GM12875 (cell line): ENCODE measurements at regions not wholly inside any gene's neighbourhood (a gene's known extent, or its start where the extent isn't known, plus 50 kb on each side); places are given as distances from the start of the nearest gene placed in this dataset.

Experiments used
- H3K4me3 ChIP-seq: one replicate; pipeline ENCODE4 v1.5.1; 2011; ENCODE audit warnings: low read depth, low read length, control low read depth
- TF ChIP-seq, protein P1 (sequence below): IDR thresholded peaks from 2 replicates; pipeline ENCODE4 v1.5.1; 2011; ENCODE audit warnings: low read depth, mild to moderate bottlenecking, control low read depth, inconsistent platforms, low read length, moderate library complexity, borderline replicate concordance; ENCODE audit not compliant: insufficient read depth

DNA sequence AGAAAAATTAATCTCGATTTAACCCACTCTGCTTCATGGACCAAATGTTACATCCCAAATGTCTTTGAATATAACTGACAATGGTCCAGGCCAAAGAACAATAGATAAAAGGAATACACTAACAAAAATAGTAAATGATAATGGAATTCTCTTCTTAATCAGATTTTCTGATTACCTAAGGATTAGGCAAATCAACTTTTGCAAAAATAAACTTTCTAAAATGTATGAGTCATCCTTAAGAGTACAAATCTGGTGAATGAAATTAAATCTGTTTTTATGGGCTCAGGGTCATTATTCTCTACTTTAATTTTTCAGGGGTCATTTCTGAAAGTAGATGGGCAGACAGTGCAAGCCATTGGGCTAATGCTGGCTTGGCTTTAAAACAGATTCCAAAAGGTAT is 102.1 kb upstream of the FAM13C start:
- TF ChIP-seq, protein P1, sequence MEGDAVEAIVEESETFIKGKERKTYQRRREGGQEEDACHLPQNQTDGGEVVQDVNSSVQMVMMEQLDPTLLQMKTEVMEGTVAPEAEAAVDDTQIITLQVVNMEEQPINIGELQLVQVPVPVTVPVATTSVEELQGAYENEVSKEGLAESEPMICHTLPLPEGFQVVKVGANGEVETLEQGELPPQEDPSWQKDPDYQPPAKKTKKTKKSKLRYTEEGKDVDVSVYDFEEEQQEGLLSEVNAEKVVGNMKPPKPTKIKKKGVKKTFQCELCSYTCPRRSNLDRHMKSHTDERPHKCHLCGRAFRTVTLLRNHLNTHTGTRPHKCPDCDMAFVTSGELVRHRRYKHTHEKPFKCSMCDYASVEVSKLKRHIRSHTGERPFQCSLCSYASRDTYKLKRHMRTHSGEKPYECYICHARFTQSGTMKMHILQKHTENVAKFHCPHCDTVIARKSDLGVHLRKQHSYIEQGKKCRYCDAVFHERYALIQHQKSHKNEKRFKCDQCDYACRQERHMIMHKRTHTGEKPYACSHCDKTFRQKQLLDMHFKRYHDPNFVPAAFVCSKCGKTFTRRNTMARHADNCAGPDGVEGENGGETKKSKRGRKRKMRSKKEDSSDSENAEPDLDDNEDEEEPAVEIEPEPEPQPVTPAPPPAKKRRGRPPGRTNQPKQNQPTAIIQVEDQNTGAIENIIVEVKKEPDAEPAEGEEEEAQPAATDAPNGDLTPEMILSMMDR: no peak
- no peak overlapping the region for H3K4me3 ChIP-seq

DNA sequence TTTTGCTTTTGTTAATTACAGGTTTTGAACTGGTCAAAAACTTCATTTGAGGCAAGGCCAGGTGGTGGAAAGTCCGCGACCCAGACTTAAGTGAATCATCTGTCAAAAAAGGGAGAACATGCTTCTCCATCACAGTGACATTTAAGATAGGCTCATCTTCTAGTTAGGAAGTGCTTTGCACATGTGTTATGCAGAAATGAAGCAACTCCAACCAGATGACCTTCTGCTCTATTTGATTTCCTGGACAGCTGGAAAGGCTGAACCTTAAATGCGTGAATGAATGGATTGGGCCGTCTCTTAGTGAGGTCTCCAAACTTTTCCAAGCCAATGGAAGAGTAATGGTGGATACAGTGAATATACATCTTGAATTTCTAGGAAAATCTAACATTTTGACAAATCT is 101.6 kb upstream of the FAM13C start:
- TF ChIP-seq, protein P1: no peak
- H3K4me3 ChIP-seq: no peak overlapping the region

DNA sequence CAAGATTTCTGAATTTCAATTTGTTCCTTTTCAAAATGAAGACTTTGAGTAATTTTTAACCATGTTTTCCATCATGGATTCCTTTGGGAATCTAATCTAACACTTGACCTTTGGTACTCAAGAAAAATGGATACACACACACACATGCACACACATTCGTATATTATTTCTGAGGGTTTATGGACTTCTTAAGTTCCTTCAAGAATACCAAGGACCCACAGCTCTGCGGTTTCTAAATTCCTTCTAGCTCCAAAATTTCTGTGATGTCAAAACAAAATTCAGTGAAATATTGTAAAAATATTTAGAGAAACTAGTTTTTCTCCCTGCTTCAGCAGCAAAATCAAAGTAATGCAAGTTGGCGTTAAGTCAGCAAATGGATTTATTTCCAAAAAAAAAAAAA is 98.3 kb upstream of the FAM13C start:
- no peak overlapping the region for H3K4me3 ChIP-seq
- TF ChIP-seq, protein P1: no peak

DNA sequence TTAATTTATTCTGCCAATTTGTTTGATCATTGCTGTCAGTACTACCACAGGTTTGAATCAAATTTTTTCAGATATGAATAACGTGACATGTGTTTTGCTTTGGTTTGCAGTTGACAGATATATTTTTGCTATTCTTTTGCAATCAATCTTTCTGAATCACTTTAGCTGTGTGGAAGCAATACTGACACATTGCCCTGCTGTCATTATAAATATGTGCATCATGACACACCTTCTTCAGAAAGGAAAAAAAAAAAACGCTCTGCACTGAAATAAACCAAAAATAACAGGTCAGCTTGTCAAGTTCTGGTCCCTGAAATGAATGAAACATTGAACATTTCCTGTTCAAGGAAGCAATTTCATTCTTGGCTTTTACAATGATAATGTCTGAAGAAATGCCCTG is 93.8 kb upstream of the FAM13C start:
- no peak overlapping the region for H3K4me3 ChIP-seq
- TF ChIP-seq, protein P1: no peak

DNA sequence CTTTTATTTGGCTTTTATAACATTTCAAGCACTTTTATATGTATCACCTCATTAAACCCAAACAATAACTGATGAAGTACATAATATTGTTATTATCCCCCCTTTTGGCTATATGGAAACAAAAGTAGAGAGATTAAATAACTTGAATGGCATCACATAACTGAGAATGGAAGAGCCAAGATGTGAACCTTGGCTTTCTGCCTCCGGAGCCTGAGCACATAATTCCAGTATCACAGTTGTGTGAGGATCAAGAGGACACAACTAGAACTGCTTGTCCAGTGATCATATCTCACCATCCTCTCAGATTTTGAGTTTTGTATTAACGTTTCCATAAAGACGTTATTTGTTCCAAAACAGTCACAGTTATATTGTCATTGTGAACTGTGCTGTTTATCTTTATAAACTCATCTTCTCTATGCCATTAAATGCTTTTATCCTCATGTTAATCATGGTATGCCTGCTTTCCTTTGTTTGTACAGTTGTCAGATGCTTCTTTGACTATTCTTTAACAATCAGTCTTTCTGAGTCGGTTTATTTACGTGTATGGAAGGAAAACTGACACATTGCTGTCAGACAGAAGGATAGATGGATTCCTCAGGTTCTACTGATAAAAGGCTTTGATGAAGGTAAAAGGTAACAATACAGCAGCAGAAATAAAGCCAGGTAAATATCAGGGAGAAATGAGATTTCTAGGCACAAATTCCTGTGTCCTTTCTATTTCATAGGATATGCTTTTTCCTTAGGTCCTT is 92.0 kb upstream of the FAM13C start:
- no peak overlapping the region for H3K4me3 ChIP-seq
- TF ChIP-seq, protein P1: no peak

DNA sequence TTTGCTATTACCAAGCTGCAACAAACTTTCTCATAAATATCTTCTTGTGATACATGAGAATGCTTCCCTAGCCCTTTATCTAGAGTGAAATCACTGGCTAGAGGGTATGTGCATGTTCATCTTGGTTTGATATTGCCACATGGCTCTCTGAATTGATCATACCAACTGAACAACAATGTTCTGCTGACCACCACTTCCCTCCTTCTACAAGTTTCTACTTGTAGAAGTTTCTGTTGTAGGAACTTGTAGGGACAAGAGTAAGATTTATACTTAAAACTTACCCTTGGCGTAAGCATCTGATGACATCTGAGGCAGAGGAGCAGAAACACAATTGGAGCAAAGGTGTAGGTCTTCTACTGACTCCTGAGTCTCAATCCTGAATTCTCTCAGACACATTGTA is 86.3 kb upstream of the FAM13C start:
- TF ChIP-seq, protein P1: no peak
- no peak overlapping the region for H3K4me3 ChIP-seq

DNA sequence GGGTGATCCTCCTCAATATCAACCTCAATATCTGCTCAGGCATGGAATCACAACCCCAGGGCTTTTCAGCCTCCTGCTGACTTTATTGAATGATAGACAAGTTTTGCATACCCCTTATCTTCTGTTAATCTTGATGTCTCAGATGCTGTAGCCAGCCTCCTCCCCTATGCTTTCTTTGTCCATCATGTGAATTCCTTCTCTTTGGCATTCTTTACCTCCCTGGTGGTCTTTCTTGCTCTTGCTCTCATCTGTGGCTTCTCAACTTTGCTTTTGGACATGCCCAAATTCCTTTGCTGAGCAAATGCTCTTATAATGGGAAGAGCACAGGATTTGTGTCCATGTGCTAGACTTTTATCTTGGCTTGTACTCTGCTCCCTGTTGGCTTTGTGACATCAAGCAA is 73.4 kb upstream of the FAM13C start:
- no peak overlapping the region for H3K4me3 ChIP-seq
- TF ChIP-seq, protein P1: no peak
